ENCODE measurements at regions not wholly inside any gene's neighbourhood (a gene's known extent, or its start where the extent isn't known, plus 50 kb on each side); places are given as distances from the start of the nearest gene placed in this dataset.

DNA sequence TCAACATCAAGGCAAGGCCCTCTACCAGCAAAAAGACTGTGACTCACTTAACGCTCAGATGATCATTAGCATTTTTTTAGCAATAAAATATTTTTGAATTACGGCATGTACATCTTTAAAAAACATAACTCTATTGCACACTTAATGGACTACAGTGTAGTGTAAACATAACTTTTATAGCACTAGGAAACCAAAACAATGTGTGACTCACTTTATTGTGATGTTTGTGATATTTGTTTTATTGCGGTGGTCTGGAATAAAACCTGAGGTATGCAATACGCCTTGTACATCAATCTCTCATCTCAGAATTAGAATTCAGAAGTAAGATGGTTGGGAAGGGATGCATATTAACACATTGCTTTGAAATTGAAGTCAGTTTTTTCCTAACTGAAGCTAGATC, 106.9 kb upstream of the PTCH1 start:
- Histone ChIP-seq H3K79me2 (ENCODE audit: low read length) (no peaks in the 10 kb centered on the region), H3K9me2 (replicated peaks; ENCODE audit: insufficient read depth, low read length) (no peaks in the 10 kb centered on the region), H4K20me1 (ENCODE audit: insufficient read depth, low read length) (no peaks in the 10 kb centered on the region), H3K27me3 (replicated peaks; ENCODE audit: insufficient read depth, low read length) (no peaks in the 10 kb centered on the region), H3K9me3 (replicated peaks; ENCODE audit: insufficient read depth, low read length) (no peaks in the 10 kb centered on the region; the same call in 1 of the 2 replicates), H3K36me3 (replicated peaks; ENCODE audit: insufficient read depth, low read length) (no peaks in the 10 kb centered on the region), H2AFZ (ENCODE audit: low read length) (no peak overlapping the region), H3K27ac (ENCODE audit: low read length) (no peak overlapping the region), H3K9ac (ENCODE audit: low read length) (no peak overlapping the region), H3K4me2 (ENCODE audit: low read depth, low read length) (no peak overlapping the region), H3K4me1 (ENCODE audit: low read length) (no peaks in the 10 kb centered on the region), H3F3A (ENCODE audit: insufficient read depth, low read length) (no peaks in the 10 kb centered on the region), H3K4me3 (ENCODE audit: low read length) (no peak overlapping the region)
- no peak for TF ChIP-seq EZH2phosphoT487 (IDR thresholded peaks at IDR 0.05; ENCODE audit: low read length)
- TF ChIP-seq, protein P1, sequence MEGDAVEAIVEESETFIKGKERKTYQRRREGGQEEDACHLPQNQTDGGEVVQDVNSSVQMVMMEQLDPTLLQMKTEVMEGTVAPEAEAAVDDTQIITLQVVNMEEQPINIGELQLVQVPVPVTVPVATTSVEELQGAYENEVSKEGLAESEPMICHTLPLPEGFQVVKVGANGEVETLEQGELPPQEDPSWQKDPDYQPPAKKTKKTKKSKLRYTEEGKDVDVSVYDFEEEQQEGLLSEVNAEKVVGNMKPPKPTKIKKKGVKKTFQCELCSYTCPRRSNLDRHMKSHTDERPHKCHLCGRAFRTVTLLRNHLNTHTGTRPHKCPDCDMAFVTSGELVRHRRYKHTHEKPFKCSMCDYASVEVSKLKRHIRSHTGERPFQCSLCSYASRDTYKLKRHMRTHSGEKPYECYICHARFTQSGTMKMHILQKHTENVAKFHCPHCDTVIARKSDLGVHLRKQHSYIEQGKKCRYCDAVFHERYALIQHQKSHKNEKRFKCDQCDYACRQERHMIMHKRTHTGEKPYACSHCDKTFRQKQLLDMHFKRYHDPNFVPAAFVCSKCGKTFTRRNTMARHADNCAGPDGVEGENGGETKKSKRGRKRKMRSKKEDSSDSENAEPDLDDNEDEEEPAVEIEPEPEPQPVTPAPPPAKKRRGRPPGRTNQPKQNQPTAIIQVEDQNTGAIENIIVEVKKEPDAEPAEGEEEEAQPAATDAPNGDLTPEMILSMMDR (IDR thresholded peaks at IDR 0.05; ENCODE audit: low read length): no peak
- no peak for TF ChIP-seq EZH2 (optimal IDR thresholded peaks at IDR 0.05; ENCODE audit: low read depth, low read length)
- no peak for DNase-seq

DNA sequence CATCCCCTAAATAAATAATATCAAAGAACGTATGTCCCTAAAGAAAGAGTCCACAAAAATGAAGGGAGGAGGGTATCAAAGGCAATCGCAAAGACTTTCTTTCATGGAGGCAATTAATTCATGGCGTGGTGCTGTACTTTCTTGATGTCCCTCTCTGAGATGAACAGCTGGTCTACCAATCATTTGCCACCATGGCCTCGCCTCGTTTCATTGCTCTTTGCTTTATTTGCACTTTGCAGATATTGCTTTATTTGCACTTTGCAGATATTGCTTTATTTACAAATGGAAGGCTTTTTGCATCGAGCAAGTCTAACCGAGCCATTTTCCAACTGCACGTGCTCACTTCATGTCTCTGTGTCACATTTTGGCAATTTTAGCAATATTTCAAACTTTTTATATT, 104.0 kb upstream of the PTCH1 start:
- H3K79me2 ChIP-seq (ENCODE audit: low read length): no peaks in the 10 kb centered on the region
- no peaks in the 10 kb centered on the region for H3F3A ChIP-seq (ENCODE audit: insufficient read depth, low read length)
- H3K9me2 ChIP-seq (replicated peaks; ENCODE audit: insufficient read depth, low read length): no peaks in the 10 kb centered on the region
- no peaks in the 10 kb centered on the region; the same call in 1 of the 2 replicates for H3K9me3 ChIP-seq (replicated peaks; ENCODE audit: insufficient read depth, low read length)
- DNase-seq: no peak
- no peak overlapping the region for H2AFZ ChIP-seq (ENCODE audit: low read length)
- TF ChIP-seq, protein P1 (IDR thresholded peaks at IDR 0.05; ENCODE audit: low read length): no peak
- no peak for TF ChIP-seq EZH2 (optimal IDR thresholded peaks at IDR 0.05; ENCODE audit: low read depth, low read length)
- TF ChIP-seq EZH2phosphoT487 (IDR thresholded peaks at IDR 0.05; ENCODE audit: low read length): no peak
- H3K9ac ChIP-seq (ENCODE audit: low read length): no peak overlapping the region
- H3K27ac ChIP-seq (ENCODE audit: low read length): no peak overlapping the region
- no peaks in the 10 kb centered on the region for H3K4me1 ChIP-seq (ENCODE audit: low read length)
- H3K27me3 ChIP-seq (replicated peaks; ENCODE audit: insufficient read depth, low read length): no peaks in the 10 kb centered on the region
- H3K4me2 ChIP-seq (ENCODE audit: low read depth, low read length): no peak overlapping the region
- no peaks in the 10 kb centered on the region for H4K20me1 ChIP-seq (ENCODE audit: insufficient read depth, low read length)
- H3K36me3 ChIP-seq (replicated peaks; ENCODE audit: insufficient read depth, low read length): no peaks in the 10 kb centered on the region
- no peak overlapping the region for H3K4me3 ChIP-seq (ENCODE audit: low read length)

GRCh38 chr9:95620314-95620713, 103.5 kb upstream of the PTCH1 start:
- Histone ChIP-seq H3K9ac (ENCODE audit: low read length) (no peak overlapping the region), H3K4me3 (ENCODE audit: low read length) (no peak overlapping the region), H3K9me2 (replicated peaks; ENCODE audit: insufficient read depth, low read length) (no peaks in the 10 kb centered on the region), H3K9me3 (replicated peaks; ENCODE audit: insufficient read depth, low read length) (no peaks in the 10 kb centered on the region; the same call in 1 of the 2 replicates), H3K4me2 (ENCODE audit: low read depth, low read length) (no peak overlapping the region), H3K27me3 (replicated peaks; ENCODE audit: insufficient read depth, low read length) (no peaks in the 10 kb centered on the region), H3K79me2 (ENCODE audit: low read length) (no peaks in the 10 kb centered on the region), H3K27ac (ENCODE audit: low read length) (no peak overlapping the region), H2AFZ (ENCODE audit: low read length) (no peak overlapping the region), H4K20me1 (ENCODE audit: insufficient read depth, low read length) (no peaks in the 10 kb centered on the region), H3F3A (ENCODE audit: insufficient read depth, low read length) (no peaks in the 10 kb centered on the region), H3K36me3 (replicated peaks; ENCODE audit: insufficient read depth, low read length) (no peaks in the 10 kb centered on the region), H3K4me1 (ENCODE audit: low read length) (no peaks in the 10 kb centered on the region)
- TF ChIP-seq, protein P1 (IDR thresholded peaks at IDR 0.05; ENCODE audit: low read length): no peak
- no peak for TF ChIP-seq EZH2 (optimal IDR thresholded peaks at IDR 0.05; ENCODE audit: low read depth, low read length)
- DNase-seq: no peak

Measured in MM.1S (cell line).